PC-3 (cell line): ENCODE measurements at regions not wholly inside any gene's neighbourhood (a gene's known extent, or its start where the extent isn't known, plus 50 kb on each side); places are given as distances from the start of the nearest gene placed in this dataset.

Experiments
- CTCF ChIP-seq: fragments of 300-600 bp; sonication (generic); conservative IDR thresholded peaks from 2 replicates; pipeline ENCODE4 v1.5.1; 2017; ENCODE audit warnings: antibody characterized with exemption, low read depth, mild to moderate bottlenecking, low read length
- EZH2phosphoT487 ChIP-seq: fragments of 300-600 bp; sonication (generic); IDR thresholded peaks from 2 replicates; pipeline ENCODE4 v1.6.1; 2018; ENCODE audit warnings: mild to moderate bottlenecking, antibody characterized with exemption, low read length, borderline replicate concordance

GRCh38 chr7:12975412-12975811 lies 288.0 kb downstream of the ARL4A start:
- TF ChIP-seq CTCF = no peak
- TF ChIP-seq EZH2phosphoT487 = no peak
